Ishikawa (cell line): ENCODE measurements at regions not wholly inside any gene's neighbourhood (a gene's known extent, or its start where the extent isn't known, plus 50 kb on each side); places are given as distances from the start of the nearest gene placed in this dataset.

Experiments
- CEBPB ChIP-seq: IDR thresholded peaks from 2 replicates; pipeline ENCODE4 v1.6.1; 2012
- EP300 ChIP-seq: IDR thresholded peaks from 2 replicates; pipeline ENCODE4 v1.6.1; 2012; ENCODE audit warnings: borderline replicate concordance
- FOXM1 ChIP-seq: IDR thresholded peaks from 2 replicates; pipeline ENCODE4 v1.6.1; 2012; ENCODE audit warnings: low read depth, borderline replicate concordance
- TEAD4 ChIP-seq: IDR thresholded peaks from 2 replicates; pipeline ENCODE4 v1.6.1; 2012
- YY1 ChIP-seq: IDR thresholded peaks from 2 replicates; pipeline ENCODE4 v1.6.1; 2012; ENCODE audit warnings: low read depth

DNA sequence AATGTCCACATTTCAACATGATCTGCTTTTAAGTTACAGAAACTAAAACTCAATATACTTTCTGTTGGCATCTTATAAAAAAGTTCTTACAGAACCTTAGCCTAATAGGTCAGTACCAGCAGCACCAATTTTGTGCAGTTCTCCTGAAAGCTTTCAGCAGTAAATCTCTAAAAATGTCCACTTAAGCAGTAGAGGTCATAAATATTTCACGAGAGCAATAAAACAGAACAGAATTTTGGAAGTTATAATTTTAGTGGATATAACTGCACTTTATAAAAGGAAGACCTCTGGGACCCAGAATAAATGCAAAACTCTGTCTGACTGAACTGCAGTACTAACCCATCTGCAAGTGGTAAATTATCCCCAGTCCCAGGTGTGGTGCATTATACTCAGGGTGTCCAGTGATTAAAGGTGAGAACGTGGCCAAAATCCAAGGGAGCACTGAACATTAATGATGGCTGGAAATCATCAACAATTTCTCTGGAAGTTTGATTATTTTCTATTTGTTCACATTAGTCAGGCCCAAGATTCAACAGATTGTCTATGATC lies 172.6 kb upstream of the RSPO3 start:
- no peak for TF ChIP-seq YY1
- no peak for TF ChIP-seq EP300
- no peak for TF ChIP-seq TEAD4
- TF ChIP-seq FOXM1: no peak
- no peak for TF ChIP-seq CEBPB
